Uterus (tissue), 3 donors: ENCODE measurements at regions not wholly inside any gene's neighbourhood (a gene's known extent, or its start where the extent isn't known, plus 50 kb on each side); places are given as distances from the start of the nearest gene placed in this dataset.

Experiments
- DNase-seq, 2 donors: peaks; one replicate each; pipeline ENCODE4 v3.0.0-alpha.2; 2019 to 2020
- H3K27ac ChIP-seq, 2 donors: fragments of 200-600 bp; sonication (generic); 1 replicate in 1 of 2; 2 replicates in 1 of 2; pipeline ENCODE4 v1.5.1; 2016 to 2018
- H3K27me3 ChIP-seq, 2 donors: fragments of 200-600 bp; sonication (generic); one replicate each; pipeline ENCODE4 v1.5.1; 2018 to 2019; ENCODE audit warnings: control low read depth in 1 of 2
- H3K36me3 ChIP-seq, 2 donors: fragments of 200-600 bp; sonication (generic); one replicate each; pipeline ENCODE4 v1.5.1; 2019; ENCODE audit warnings: control low read depth in 1 of 2
- H3K4me1 ChIP-seq, 2 donors: fragments of 200-600 bp; sonication (generic); one replicate each; pipeline ENCODE4 v1.5.1; 2018 to 2019; ENCODE audit warnings: control low read depth in 1 of 2
- H3K4me3 ChIP-seq, 2 donors: fragments of 200-600 bp; sonication (generic); 1 replicate in 1 of 2; 2 replicates in 1 of 2; pipeline ENCODE4 v1.5.1; 2018 to 2019; ENCODE audit warnings: mild to moderate bottlenecking in 1 of 2
- H3K9me3 ChIP-seq, 2 donors: fragments of 200-600 bp; sonication (generic); one replicate each; pipeline ENCODE4 v1.5.1; 2019; ENCODE audit warnings: control low read depth in 1 of 2
- POLR2A ChIP-seq, 2 donors: fragments of 450-650 bp; IDR thresholded peaks; one replicate each; pipeline ENCODE4 v1.6.1; 2016; ENCODE audit warnings: antibody characterized with exemption in 2 of 2, mild to moderate bottlenecking in 1 of 2, moderate library complexity in 1 of 2
- intact Hi-C: fragments of 100-400 bp; cut with DNase I; formaldehyde crosslinking; loops from one replicate; pipeline ENCODE4 v1.15.1; 2023; ENCODE audit warnings: low total_unique reads
- TF ChIP-seq, protein P1 (sequence below), 4 experiments: fragments of 200-600 bp in 2 of 4; fragments of 450-650 bp in 2 of 4; sonication (generic) in 2 of 4; IDR thresholded peaks; one replicate each; pipeline ENCODE4 v1.5.1; 2016 to 2019; ENCODE audit warnings: antibody characterized with exemption in 4 of 4, mild to moderate bottlenecking in 2 of 4, moderate library complexity in 1 of 4
- donor health status: DM: yes; HTN: yes; CAD: no.

DNA sequence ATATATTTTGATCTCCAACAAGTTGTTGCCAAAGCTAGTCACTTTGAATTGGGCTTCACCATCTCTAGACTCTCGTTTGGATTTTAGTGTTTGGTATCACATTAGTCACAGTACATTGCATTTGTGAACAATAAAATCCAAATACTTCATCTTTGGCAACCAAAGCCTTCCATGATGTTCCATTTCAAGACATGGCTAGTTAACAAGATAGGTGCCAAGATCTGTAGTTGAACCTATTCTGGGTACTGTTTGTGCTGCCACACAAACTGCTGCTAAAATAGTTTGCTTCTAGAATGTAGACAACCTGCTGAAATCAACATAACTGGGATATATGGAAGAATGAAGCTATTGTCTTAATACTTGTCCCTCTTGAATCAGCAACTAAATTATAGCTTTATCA lies 207.5 kb downstream of the LRRC70 start:
- H3K9me3 ChIP-seq = no peaks in the 10 kb centered on the region
- H3K4me3 ChIP-seq = no peak overlapping the region
- H3K27me3 ChIP-seq = no peaks in the 10 kb centered on the region
- no peak for DNase-seq
- no peak for TF ChIP-seq POLR2A (IDR thresholded peaks at IDR 0.05)
- TF ChIP-seq, protein P1, sequence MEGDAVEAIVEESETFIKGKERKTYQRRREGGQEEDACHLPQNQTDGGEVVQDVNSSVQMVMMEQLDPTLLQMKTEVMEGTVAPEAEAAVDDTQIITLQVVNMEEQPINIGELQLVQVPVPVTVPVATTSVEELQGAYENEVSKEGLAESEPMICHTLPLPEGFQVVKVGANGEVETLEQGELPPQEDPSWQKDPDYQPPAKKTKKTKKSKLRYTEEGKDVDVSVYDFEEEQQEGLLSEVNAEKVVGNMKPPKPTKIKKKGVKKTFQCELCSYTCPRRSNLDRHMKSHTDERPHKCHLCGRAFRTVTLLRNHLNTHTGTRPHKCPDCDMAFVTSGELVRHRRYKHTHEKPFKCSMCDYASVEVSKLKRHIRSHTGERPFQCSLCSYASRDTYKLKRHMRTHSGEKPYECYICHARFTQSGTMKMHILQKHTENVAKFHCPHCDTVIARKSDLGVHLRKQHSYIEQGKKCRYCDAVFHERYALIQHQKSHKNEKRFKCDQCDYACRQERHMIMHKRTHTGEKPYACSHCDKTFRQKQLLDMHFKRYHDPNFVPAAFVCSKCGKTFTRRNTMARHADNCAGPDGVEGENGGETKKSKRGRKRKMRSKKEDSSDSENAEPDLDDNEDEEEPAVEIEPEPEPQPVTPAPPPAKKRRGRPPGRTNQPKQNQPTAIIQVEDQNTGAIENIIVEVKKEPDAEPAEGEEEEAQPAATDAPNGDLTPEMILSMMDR (IDR thresholded peaks at IDR 0.05) = no peak
- no peak overlapping the region for H3K27ac ChIP-seq
- H3K4me1 ChIP-seq = no peaks in the 10 kb centered on the region
- intact Hi-C loops = no loop called here
- H3K36me3 ChIP-seq = no peaks in the 10 kb centered on the region

DNA sequence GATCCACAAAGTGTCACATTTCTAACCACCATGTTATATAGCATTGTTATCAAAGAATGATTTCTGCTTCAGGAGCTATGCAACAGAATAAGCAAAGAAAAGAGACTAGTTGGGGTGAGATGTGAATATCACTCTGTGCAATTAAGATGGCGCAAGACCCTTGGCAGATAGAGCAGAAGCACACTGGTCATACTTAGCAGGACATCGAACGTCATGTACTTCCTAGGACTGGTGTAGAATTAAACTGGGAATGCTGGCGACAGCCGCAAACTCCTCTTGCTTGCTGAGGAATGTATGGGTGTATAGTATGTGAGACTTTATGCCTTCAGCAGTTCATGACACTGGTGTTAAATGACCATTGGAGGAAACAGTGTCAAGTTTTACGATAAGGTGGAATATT lies 207.0 kb downstream of the LRRC70 start:
- Histone ChIP-seq H3K4me1 (no peaks in the 10 kb centered on the region), H3K27ac (no peak overlapping the region), H3K27me3 (no peaks in the 10 kb centered on the region), H3K4me3 (no peak overlapping the region), H3K36me3 (no peaks in the 10 kb centered on the region), H3K9me3 (no peaks in the 10 kb centered on the region)
- DNase-seq = no peak
- intact Hi-C loops = no loop called here
- TF ChIP-seq, protein P1 (IDR thresholded peaks at IDR 0.05) = no peak
- no peak for TF ChIP-seq POLR2A (IDR thresholded peaks at IDR 0.05)

DNA sequence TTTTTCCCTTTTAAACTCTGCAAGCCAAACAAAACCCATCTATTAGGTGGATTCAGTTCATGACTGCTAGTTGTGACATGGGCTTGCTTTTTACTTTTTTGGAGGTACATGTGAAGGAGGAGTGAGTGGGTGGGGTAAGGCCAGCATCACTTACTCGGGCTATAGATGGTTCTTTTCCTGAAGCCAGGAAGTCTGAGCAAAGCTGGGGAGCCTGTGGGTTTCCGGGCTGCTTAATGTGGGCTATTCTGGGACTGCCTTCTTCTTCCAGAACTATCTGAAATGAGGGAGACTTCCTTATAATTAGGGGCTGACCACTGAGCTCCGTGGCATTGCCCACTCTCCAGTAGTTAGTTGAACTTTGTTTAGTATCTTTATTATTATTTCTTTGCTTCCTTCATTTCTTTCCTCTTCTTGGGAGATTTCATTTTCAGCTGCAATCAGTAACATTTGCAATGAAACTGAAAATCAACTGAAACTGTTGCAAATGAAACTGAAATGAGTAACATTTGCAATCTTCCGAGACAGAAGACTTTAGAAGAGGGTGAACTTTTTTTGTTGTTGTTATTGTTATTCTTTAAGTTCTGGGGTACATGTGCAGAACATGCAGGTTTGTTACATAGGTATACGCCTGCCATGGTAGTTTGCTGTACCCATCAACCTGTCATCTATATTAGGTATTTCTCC lies 204.9 kb downstream of the LRRC70 start:
- TF ChIP-seq POLR2A (IDR thresholded peaks at IDR 0.05) = no peak
- TF ChIP-seq, protein P1 (IDR thresholded peaks at IDR 0.05) = no peak
- Histone ChIP-seq H3K36me3 (no peaks in the 10 kb centered on the region), H3K4me3 (no peak overlapping the region), H3K4me1 (no peaks in the 10 kb centered on the region), H3K9me3 (no peaks in the 10 kb centered on the region), H3K27me3 (no peaks in the 10 kb centered on the region), H3K27ac (no peak overlapping the region)
- intact Hi-C loops = no loop called here
- DNase-seq = no peak

DNA sequence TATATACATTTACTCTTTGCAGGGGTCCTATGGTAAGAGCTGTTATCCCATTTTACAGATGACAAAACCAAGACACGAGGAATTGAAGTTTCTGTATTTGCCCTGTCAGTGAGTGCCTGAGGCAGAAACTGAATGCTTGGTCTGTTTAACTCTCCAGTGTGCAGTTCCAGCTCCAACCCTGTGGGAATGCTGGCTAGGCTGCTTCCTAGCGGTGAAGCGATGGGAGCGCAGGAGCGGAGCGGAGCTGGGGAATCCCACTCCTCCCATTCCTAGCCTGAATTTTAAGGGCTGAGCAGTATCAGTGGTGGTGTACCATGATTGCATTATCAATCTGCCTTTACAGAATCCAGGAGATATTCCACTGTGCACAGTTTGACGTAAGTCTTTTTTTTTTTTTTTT lies 202.3 kb downstream of the LRRC70 start:
- H3K27me3 ChIP-seq = no peaks in the 10 kb centered on the region
- TF ChIP-seq, protein P1 (IDR thresholded peaks at IDR 0.05) = no peak
- no peak for TF ChIP-seq POLR2A (IDR thresholded peaks at IDR 0.05)
- no peak for DNase-seq
- H3K27ac ChIP-seq = no peak overlapping the region
- intact Hi-C loops = no loop called here
- no peaks in the 10 kb centered on the region for H3K36me3 ChIP-seq
- no peaks in the 10 kb centered on the region for H3K4me1 ChIP-seq
- no peaks in the 10 kb centered on the region for H3K9me3 ChIP-seq
- no peak overlapping the region for H3K4me3 ChIP-seq

DNA sequence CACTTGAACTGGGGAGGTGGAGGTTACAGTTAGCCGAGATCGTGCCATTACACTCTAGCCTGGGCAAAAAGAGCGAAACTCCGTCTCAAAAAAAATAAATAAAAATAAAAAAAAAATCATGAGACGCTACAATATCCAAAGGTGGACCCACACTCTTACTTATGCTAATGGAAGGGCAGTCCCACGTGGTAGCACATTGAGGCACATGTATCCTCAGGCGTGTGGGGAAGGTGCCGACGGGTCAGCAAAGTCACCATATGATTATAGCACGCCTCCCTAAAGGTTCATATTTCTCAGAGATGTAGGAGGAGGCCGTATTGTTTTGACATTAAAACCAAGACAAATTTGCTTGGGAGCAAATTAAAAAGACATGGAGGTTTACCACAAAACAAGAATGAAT lies 201.6 kb downstream of the LRRC70 start:
- TF ChIP-seq, protein P1 (IDR thresholded peaks at IDR 0.05) = no peak
- no peak for TF ChIP-seq POLR2A (IDR thresholded peaks at IDR 0.05)
- intact Hi-C loops = no loop called here
- H3K4me3 ChIP-seq = no peak overlapping the region
- H3K27ac ChIP-seq = no peak overlapping the region
- H3K4me1 ChIP-seq = no peaks in the 10 kb centered on the region
- no peaks in the 10 kb centered on the region for H3K9me3 ChIP-seq
- H3K27me3 ChIP-seq = no peaks in the 10 kb centered on the region
- H3K36me3 ChIP-seq = no peaks in the 10 kb centered on the region
- DNase-seq = no peak
